Mesenchymal stem cell (in vitro differentiated cells and primary cell): ENCODE measurements at regions not wholly inside any gene's neighbourhood (a gene's known extent, or its start where the extent isn't known, plus 50 kb on each side); places are given as distances from the start of the nearest gene placed in this dataset.

Experiments
- DNase-seq: peaks from one replicate; pipeline ENCODE4 v3.0.0-alpha.2; 2013
- H2AFZ ChIP-seq: one replicate; pipeline ENCODE4 v1.6.1; 2013; ENCODE audit warnings: low read depth, mild to moderate bottlenecking, control low read depth, inconsistent platforms, low read length, moderate library complexity
- H2AK5ac ChIP-seq: 2 replicates; pipeline ENCODE4 v1.6.1; 2013; ENCODE audit warnings: low read length, moderate library complexity, mild to moderate bottlenecking, inconsistent platforms; ENCODE audit not compliant: severe bottlenecking
- H2BK120ac ChIP-seq: one replicate; pipeline ENCODE4 v1.6.1; 2013; ENCODE audit warnings: low read depth, mild to moderate bottlenecking, inconsistent platforms, low read length, moderate library complexity
- H2BK12ac ChIP-seq, 2 experiments: one replicate each; pipeline ENCODE4 v1.6.1; 2013; ENCODE audit warnings: inconsistent platforms in 2 of 2, low read length in 2 of 2, mild to moderate bottlenecking in 2 of 2, moderate library complexity in 2 of 2, control low read depth in 1 of 2
- H2BK15ac ChIP-seq: one replicate; pipeline ENCODE4 v1.6.1; 2013; ENCODE audit warnings: mild to moderate bottlenecking, low read depth, inconsistent platforms; ENCODE audit not compliant: poor library complexity, severe bottlenecking
- H2BK5ac ChIP-seq: 2 replicates; pipeline ENCODE4 v1.6.1; 2013; ENCODE audit warnings: low read depth, mild to moderate bottlenecking, low read length, control low read depth, inconsistent platforms; ENCODE audit not compliant: poor library complexity, severe bottlenecking
- H3K14ac ChIP-seq, 2 experiments: one replicate each; pipeline ENCODE4 v1.6.1; 2013; ENCODE audit warnings: inconsistent platforms in 2 of 2, low read length in 2 of 2, control low read depth in 1 of 2, mild to moderate bottlenecking in 1 of 2, moderate library complexity in 1 of 2
- H3K18ac ChIP-seq, 2 experiments: one replicate each; pipeline ENCODE4 v1.6.1; 2013; ENCODE audit warnings: inconsistent platforms in 2 of 2, low read length in 2 of 2, control low read depth in 1 of 2, low read depth in 1 of 2, mild to moderate bottlenecking in 1 of 2
- H3K23ac ChIP-seq, 2 experiments: one replicate each; pipeline ENCODE4 v1.6.1; 2013; ENCODE audit warnings: inconsistent platforms in 2 of 2, low read length in 2 of 2, mild to moderate bottlenecking in 2 of 2, moderate library complexity in 2 of 2, control low read depth in 1 of 2
- H3K27ac ChIP-seq: 2 replicates; pipeline ENCODE4 v1.5.1; 2013; ENCODE audit warnings: mild to moderate bottlenecking, moderate library complexity, low read length, control low read depth, inconsistent platforms; ENCODE audit not compliant: poor library complexity, severe bottlenecking
- H3K27me3 ChIP-seq, 2 experiments: 2 replicates each; pipeline versions ENCODE4 v1.6.1 to v1.7.0; 2013; ENCODE audit warnings: low read length in 2 of 2, mild to moderate bottlenecking in 2 of 2, moderate library complexity in 2 of 2, control low read depth in 1 of 2, inconsistent platforms in 1 of 2; ENCODE audit not compliant: control insufficient read depth in 1 of 2, insufficient read depth in 1 of 2
- H3K36me3 ChIP-seq, 2 experiments: 2 replicates each; pipeline versions ENCODE4 v1.6.1 to v1.7.0; 2013; ENCODE audit warnings: low read length in 2 of 2, control low read depth in 1 of 2, inconsistent platforms in 1 of 2, low read depth in 1 of 2, mild to moderate bottlenecking in 1 of 2; ENCODE audit not compliant: insufficient read depth in 2 of 2, control insufficient read depth in 1 of 2
- H3K4ac ChIP-seq, 2 experiments: one replicate each; pipeline ENCODE4 v1.6.1; 2013; ENCODE audit warnings: inconsistent platforms in 2 of 2, low read length in 2 of 2, mild to moderate bottlenecking in 2 of 2, moderate library complexity in 2 of 2, control low read depth in 1 of 2, low read depth in 1 of 2
- H3K4me1 ChIP-seq: 2 replicates; pipeline ENCODE4 v1.6.1; 2013; ENCODE audit warnings: low read depth, low read length, control low read depth; ENCODE audit not compliant: control insufficient read depth, insufficient read depth
- H3K4me2 ChIP-seq: 2 replicates; pipeline ENCODE4 v1.6.1; 2013; ENCODE audit warnings: low read length, mild to moderate bottlenecking, inconsistent platforms; ENCODE audit not compliant: poor library complexity, severe bottlenecking
- H3K4me3 ChIP-seq, 2 experiments: 2 replicates each; pipeline versions ENCODE4 v1.5.1 to v1.7.0; 2013; ENCODE audit warnings: low read length in 2 of 2, mild to moderate bottlenecking in 2 of 2, control low read depth in 1 of 2, low read depth in 1 of 2; ENCODE audit not compliant: insufficient read depth in 1 of 2
- H3K79me1 ChIP-seq: replicated peaks from 2 replicates; pipeline ENCODE4 v1.6.1; 2013; ENCODE audit warnings: mild to moderate bottlenecking, control low read depth, low read length, inconsistent platforms; ENCODE audit not compliant: poor library complexity, severe bottlenecking
- H3K9ac ChIP-seq: 2 replicates; pipeline ENCODE4 v1.7.0; 2013; ENCODE audit warnings: mild to moderate bottlenecking, low read length, moderate library complexity
- H3K9me3 ChIP-seq: 2 replicates; pipeline ENCODE4 v1.7.0; 2013; ENCODE audit warnings: mild to moderate bottlenecking, low read length; ENCODE audit not compliant: control insufficient read depth
- H4K8ac ChIP-seq: one replicate; pipeline ENCODE4 v1.6.1; 2013; ENCODE audit warnings: inconsistent platforms, mild to moderate bottlenecking, low read length, moderate library complexity
- H4K91ac ChIP-seq: one replicate; pipeline ENCODE4 v1.6.1; 2013; ENCODE audit warnings: mild to moderate bottlenecking, low read length, inconsistent platforms
- WGBS: methylation state at CpG from one replicate; pipeline ENCODE4 v1.1.7; 2013; ENCODE audit warnings: mixed read lengths; 5-methylcytosine and 5-hydroxymethylcytosine counted together

- Histone ChIP-seq H3K9me3 (peaks cover 10% of the 10 kb centered on the region), H3K79me1 (no peaks in the 10 kb centered on the region), H2BK120ac (no peak overlapping the region), H3K36me3 (no peaks in the 10 kb centered on the region), H3K4me3 (no peak overlapping the region), H3K18ac (no peak overlapping the region), H3K23ac (no peak overlapping the region), H2BK5ac (no peak overlapping the region), H3K27ac (no peak overlapping the region), H2BK12ac (no peak overlapping the region), H3K14ac (no peak overlapping the region), H3K27me3 (no peaks in the 10 kb centered on the region), H2BK15ac (no peak overlapping the region), H3K4me1 (no peaks in the 10 kb centered on the region), H4K91ac (no peak overlapping the region), H4K8ac (no peak overlapping the region), H3K4me2 (no peak overlapping the region), H3K9ac (no peak overlapping the region), H3K4ac (no peak overlapping the region), H2AFZ (no peak overlapping the region), H2AK5ac (no peak overlapping the region)
- DNase-seq, result no peak
- no CpG with 5 or more reads among the region's 1 CpG for WGBS
Measured at GRCh38 chr10:127610816-127611215, 61.7 kb downstream of the NPS start.

GRCh38 chr10:127614484-127615017, 65.4 kb downstream of the NPS start:
- Histone ChIP-seq H2BK120ac (no peak overlapping the region), H3K36me3 (no peaks in the 10 kb centered on the region), H3K9ac (no peak overlapping the region), H3K4ac (no peak overlapping the region), H4K91ac (no peak overlapping the region), H2BK5ac (no peak overlapping the region), H3K79me1 (no peaks in the 10 kb centered on the region), H3K4me3 (no peak overlapping the region), H3K27ac (no peak overlapping the region), H4K8ac (no peak overlapping the region), H2BK12ac (no peak overlapping the region), H2AFZ (no peak overlapping the region), H2BK15ac (no peak overlapping the region), H3K4me2 (no peak overlapping the region), H3K9me3 (peaks cover 10% of the 10 kb centered on the region), H2AK5ac (no peak overlapping the region), H3K23ac (no peak overlapping the region), H3K27me3 (no peaks in the 10 kb centered on the region), H3K4me1 (no peaks in the 10 kb centered on the region), H3K14ac (no peak overlapping the region), H3K18ac (no peak overlapping the region)
- WGBS, result 60% methylated on average over 7 of the region's 7 CpGs
- no peak for DNase-seq

GRCh38 chr10:127618797-127619196, 69.7 kb downstream of the NPS start:
- H2BK15ac ChIP-seq, result no peak overlapping the region
- no peak overlapping the region for H3K4me3 ChIP-seq
- H3K23ac ChIP-seq, result no peak overlapping the region
- H3K4me2 ChIP-seq, result no peak overlapping the region
- no peak overlapping the region for H2BK12ac ChIP-seq
- no peak overlapping the region for H2BK5ac ChIP-seq
- WGBS, result 83% methylated on average over 3 of the region's 3 CpGs
- H3K79me1 ChIP-seq, result no peaks in the 10 kb centered on the region
- H3K4me1 ChIP-seq, result no peaks in the 10 kb centered on the region
- H2AFZ ChIP-seq, result no peak overlapping the region
- no peak overlapping the region for H3K9ac ChIP-seq
- no peaks in the 10 kb centered on the region for H3K27me3 ChIP-seq
- no peak overlapping the region for H3K14ac ChIP-seq
- H2AK5ac ChIP-seq, result no peak overlapping the region
- no peak overlapping the region for H3K18ac ChIP-seq
- H3K27ac ChIP-seq, result no peak overlapping the region
- no peak overlapping the region for H3K4ac ChIP-seq
- no peak for DNase-seq
- H2BK120ac ChIP-seq, result no peak overlapping the region
- no peak overlapping the region for H4K8ac ChIP-seq
- H4K91ac ChIP-seq, result no peak overlapping the region
- H3K9me3 ChIP-seq, result peaks cover 8% of the 10 kb centered on the region
- no peaks in the 10 kb centered on the region for H3K36me3 ChIP-seq

DNA sequence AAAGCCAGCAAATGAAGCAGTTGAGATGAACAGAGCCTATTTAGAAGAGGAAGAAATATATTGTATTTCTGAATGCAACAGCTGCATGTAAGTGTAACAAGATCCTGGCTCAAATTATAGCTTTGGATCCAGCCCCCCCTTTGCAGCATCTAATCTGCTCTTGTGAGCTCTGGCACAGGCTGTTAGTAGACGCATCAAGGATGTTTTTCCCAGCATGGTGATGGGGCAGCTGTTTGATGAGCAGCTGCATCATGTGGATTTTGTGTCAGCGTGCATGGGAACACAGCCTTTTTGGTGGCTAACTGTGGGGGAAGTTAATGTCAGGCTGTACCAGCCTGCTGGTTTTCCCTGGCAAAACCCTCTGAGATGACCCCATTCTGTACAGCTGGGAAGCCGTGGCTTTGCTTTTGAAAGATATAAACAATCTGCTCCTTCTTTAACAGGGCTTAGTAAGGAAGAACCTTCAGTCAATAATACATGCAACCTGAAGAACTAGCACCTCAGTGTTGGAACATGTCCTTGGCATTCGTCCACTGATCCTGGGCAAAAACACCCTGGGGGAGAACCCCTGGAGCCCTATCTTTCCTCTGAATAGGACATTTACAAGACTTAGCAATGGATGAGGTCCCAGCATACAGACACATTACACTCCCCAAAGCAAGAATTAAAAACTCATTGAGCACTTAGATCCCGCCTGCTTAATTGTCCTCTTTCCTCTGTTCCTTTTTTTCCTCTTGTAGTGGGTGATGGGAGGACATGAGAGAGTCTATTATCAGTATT, 70.6 kb downstream of the NPS start:
- no peak overlapping the region for H3K9ac ChIP-seq
- peaks cover under 1% of the 10 kb centered on the region for H3K9me3 ChIP-seq
- no peak overlapping the region for H3K27ac ChIP-seq
- H3K14ac ChIP-seq, result no peak overlapping the region
- 72% methylated on average over 4 of the region's 5 CpGs for WGBS
- no peak for DNase-seq
- no peak overlapping the region for H2AFZ ChIP-seq
- no peak overlapping the region for H2BK5ac ChIP-seq
- H2AK5ac ChIP-seq, result no peak overlapping the region
- H2BK120ac ChIP-seq, result no peak overlapping the region
- H4K91ac ChIP-seq, result no peak overlapping the region
- no peaks in the 10 kb centered on the region for H3K36me3 ChIP-seq
- no peak overlapping the region for H4K8ac ChIP-seq
- H3K23ac ChIP-seq, result no peak overlapping the region
- no peaks in the 10 kb centered on the region for H3K4me1 ChIP-seq
- H3K79me1 ChIP-seq, result no peaks in the 10 kb centered on the region
- no peak overlapping the region for H3K4ac ChIP-seq
- no peaks in the 10 kb centered on the region for H3K27me3 ChIP-seq
- H2BK15ac ChIP-seq, result no peak overlapping the region
- no peak overlapping the region for H3K4me2 ChIP-seq
- no peak overlapping the region for H3K18ac ChIP-seq
- no peak overlapping the region for H3K4me3 ChIP-seq
- no peak overlapping the region for H2BK12ac ChIP-seq
